ENCODE measurements at regions not wholly inside any gene's neighbourhood (a gene's known extent, or its start where the extent isn't known, plus 50 kb on each side); places are given as distances from the start of the nearest gene placed in this dataset.

GRCh38 chr4:30413915-30414314 is 306.3 kb upstream of the PCDH7 start:
- TF ChIP-seq, protein P1, sequence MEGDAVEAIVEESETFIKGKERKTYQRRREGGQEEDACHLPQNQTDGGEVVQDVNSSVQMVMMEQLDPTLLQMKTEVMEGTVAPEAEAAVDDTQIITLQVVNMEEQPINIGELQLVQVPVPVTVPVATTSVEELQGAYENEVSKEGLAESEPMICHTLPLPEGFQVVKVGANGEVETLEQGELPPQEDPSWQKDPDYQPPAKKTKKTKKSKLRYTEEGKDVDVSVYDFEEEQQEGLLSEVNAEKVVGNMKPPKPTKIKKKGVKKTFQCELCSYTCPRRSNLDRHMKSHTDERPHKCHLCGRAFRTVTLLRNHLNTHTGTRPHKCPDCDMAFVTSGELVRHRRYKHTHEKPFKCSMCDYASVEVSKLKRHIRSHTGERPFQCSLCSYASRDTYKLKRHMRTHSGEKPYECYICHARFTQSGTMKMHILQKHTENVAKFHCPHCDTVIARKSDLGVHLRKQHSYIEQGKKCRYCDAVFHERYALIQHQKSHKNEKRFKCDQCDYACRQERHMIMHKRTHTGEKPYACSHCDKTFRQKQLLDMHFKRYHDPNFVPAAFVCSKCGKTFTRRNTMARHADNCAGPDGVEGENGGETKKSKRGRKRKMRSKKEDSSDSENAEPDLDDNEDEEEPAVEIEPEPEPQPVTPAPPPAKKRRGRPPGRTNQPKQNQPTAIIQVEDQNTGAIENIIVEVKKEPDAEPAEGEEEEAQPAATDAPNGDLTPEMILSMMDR (IDR thresholded peaks at IDR 0.05; ENCODE audit: low read length) = no peak
- no peak for TF ChIP-seq EZH2 (IDR thresholded peaks at IDR 0.05; ENCODE audit: borderline replicate concordance, low read length)
